HG03575 (cell line): ENCODE measurements at regions not wholly inside any gene's neighbourhood (a gene's known extent, or its start where the extent isn't known, plus 50 kb on each side); places are given as distances from the start of the nearest gene placed in this dataset.

Source experiments
- ATAC-seq: cut with Tn5 transposase; IDR thresholded peaks from one replicate; pipeline ENCODE4 v1.9.1; 2021; ENCODE audit not compliant: unreplicated experiment, insufficient number of reproducible peaks, low FRiP score; ENCODE audit errors: extremely low read depth

DNA sequence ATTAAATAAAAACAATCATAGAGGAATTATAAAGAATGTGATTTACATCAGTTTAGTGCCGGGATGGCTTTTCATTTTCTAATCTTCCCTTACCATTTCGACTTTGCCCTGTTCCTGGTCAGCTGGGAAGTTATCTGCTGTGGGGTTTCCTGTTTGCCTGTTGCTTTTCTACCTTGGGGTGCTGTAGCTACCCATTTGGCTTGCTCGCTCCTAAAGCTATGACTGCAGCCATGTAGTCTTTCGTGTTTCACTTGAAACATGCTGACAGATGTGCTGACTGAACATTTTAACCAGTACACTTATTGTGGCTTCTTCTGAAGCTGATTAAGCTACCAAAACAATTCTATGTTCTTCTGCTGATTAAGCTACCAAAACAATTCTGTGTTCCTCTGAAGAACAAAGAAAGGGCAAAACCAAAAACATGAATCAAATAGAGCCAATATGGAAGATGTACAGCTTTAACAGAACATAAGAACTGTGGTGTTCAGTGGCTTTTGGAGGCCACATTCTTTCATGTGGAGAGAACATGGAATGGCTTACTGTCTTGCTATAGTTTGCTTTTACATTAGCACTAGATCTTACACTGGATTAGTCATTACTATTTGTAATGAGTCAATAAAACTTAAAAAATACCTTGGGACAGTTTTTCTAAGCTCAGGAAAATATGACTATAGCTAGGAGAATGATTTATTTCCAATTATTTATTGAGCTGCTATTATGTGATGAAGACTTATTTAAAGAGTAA, 440.4 kb downstream of the SPRY1 start:
- ATAC-seq = no peak

DNA sequence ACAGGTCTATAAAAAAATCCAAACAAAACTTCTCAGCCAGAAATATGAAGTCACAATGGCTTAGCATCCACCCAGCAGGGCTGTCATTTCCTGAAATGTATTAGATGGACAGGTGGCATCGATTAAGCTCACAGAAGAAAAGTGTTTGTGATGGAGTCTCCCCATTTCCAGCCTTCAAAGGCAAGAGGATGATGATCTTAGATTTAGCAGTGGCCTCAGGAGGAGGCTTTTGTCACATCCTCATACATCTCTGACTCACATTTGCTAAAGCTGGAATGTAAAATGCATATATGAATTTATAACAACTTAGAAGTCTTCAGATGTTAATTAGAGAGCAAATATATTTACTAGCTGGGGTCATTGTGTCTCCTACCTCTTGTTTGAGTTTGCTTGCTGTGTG, 441.9 kb downstream of the SPRY1 start:
- no peak for ATAC-seq

DNA sequence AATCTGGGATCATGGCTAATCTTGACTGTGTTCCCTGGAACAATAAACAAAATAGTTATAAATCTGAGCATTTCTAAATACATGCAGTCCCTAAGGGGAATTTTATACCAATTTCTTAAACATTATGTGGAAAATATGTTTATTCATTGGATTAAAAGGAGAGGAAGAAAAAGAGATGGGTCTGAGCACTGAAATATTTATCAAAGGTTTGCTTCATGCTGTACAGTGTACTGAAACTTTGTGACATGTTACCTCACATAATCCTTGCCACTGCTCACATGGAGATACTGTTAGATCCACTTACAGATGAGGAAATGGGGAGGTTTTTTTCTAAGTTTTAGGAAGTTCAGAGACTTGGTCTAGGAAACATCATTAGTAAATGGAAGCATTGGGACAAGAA, 443.6 kb downstream of the SPRY1 start:
- ATAC-seq = no peak

DNA sequence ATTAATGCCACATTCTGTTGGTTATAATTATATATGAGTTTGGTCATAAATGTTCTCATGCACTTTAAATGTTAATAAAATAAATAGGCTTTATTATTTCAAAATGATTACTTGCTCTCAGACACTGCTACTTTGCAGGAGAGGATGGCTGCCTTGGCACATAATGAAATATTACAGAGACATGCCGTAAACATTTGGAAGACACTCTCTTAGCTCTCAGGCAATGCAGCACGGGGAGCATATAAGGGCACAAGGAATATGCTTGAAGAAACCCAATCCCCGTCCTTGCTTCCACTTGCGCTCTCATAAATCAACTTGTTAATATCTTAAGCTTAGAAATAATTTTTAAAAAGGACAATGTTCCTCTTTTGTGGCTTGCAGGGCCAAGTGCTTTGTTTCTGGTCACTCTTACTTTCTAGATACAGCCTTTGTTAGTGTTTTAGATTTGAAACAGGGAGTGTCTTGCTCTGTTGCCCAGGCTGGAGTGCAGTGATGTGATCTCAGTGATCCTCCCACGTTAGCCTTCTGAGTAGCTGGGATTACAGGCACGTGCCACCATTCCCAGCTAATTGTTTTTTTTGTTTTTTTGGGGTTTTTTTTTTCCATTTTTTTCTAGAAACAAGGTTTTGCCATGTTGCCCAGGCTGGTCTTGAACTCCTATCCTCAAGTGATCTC, 445.0 kb downstream of the SPRY1 start:
- no peak for ATAC-seq

DNA sequence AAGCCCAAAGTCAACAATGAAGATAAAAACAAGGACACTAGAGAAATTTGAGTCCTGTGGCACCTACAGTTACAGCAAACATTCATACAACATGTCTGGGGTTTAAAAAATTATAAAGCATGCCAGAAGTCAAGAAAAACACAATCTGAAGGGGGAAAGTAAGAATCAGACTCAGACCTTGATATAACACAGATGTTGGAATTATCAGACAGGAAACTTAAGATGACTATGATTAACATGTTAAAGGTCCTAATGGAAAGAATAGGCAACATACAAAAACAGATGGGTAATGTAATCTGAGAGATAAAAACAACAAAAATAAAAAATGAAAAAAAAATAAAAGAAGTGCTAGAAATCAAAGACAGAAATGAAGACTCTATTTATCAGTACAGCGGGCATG, 446.5 kb downstream of the SPRY1 start:
- ATAC-seq = no peak

DNA sequence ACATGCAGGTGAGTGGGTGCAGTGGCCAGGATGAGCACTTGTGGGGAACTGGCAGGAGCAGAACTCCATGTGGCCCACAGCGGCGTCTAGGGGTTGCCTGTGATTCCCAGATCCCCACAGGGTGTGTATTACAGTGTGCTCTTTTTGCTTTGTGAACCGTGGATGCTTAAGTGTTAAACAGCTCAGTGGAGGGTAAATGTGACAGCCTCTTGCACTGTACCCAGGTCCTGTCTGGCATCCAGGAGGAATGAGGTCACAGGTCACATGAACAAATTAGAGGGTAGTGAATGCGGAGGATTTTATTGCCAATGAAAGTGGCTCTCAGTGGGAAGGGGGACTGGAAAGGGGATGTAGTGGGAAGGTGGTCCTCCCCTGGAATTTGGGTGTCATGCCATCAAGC, 447.8 kb downstream of the SPRY1 start:
- no peak for ATAC-seq

DNA sequence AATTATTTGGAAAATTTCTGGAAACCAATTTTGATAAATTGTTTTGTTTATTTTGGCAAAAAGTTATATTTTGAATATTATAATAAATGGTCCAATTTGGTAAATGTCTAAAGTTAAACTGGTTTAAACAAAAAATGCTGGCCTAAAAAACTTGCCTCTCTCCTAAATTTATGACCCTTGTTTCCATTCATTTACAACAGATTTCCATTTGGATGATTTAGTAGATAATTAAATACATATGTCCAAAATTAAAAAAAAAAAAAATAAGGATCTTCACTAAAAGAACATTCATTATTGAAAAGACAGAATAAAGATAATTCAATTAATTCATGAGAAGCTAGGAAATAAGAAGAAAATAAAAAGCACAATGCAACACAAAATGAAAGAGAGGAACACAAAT, 449.5 kb downstream of the SPRY1 start:
- no peak for ATAC-seq

DNA sequence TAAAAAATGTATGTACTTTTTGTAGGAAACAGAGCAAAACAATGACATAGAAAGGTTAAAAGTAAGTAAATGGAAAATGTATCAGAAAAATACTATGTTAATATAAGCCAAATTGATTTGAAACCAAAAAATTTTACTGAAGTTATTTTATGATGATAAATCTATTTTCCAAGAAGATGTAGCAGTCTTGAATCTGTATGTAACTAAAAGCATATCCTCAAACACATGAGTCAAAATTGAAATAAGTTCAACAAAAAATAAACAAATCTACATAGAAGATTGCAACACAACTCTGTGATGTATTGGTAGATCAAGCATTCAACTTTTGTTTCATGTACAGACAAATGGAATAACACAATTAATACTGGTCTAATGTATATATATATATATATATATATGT, 450.0 kb downstream of the SPRY1 start:
- ATAC-seq = no peak

DNA sequence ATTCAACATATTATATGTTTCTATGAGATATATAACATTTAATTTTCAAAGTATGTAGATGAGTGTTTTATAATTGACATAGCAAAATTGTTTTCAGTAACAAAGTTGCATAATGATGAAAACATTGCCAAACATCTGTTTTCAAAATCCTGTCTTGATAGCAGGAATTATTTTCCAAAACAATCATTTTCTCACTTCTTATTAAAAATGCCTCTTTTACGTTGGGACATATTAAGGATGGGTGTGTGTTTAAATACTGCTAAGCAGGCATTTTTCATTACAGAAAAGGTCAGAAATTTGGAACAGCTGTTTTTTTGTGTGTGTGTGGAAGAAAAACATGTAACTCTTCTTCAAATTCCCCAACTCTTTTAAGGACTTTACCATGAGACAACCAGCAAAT, 452.0 kb downstream of the SPRY1 start:
- ATAC-seq = no peak

DNA sequence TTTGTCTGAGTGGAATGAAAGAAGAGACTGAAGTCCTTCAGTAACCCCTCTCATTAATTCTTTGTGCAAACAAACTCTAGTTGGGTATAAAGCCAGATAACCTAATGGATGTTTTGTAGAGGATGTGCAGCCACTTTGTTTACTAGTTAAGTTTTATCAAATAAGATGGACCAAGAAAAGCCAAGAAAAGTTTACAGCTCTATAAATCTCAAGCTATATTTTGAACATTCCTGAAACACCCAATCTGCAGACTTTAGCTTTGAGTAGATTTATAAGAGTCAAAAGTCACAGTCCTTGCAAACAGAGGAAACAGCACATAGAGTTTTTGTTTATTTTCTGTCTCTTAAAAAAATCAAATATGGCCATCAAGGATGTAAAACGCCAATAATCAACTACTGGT, 452.9 kb downstream of the SPRY1 start:
- ATAC-seq = no peak

DNA sequence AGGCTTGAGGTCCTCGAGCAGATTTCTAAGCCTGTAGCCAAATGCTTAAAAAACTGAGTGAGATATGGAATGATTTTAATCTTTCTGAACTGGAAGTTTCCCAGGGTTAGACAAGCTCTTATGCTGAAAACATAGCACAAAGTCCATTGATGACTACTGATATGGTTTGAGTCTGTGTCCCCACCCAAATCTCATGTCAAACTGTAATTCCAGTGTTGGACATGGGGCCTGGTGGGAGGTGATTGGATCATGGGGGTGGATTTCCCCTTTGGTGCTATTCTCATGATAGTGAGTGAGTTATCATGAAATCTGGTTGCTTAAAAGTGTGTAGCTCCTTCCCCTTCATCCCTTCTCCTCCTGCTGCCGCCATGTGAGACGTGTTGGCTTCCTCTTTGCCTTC, 454.9 kb downstream of the SPRY1 start:
- no peak for ATAC-seq

DNA sequence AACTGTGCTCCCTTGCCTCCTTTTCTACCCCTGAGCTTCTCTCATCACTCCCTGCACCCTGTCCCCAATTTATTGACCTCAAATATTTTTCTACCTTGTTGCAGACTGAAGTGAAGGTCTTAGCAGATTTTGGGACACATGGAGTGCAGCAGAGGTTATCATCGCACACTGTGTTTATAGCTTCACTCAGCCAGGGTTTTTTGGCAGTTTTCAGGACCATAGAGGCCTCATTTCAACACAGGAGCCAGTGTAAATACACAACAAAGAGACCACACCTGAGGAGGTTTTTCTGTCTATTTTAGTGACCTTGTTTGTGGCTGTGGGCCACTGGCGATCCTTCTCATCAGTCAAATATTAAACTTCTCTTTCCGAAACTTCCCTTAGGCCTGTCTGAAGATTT, 457.1 kb downstream of the SPRY1 start:
- ATAC-seq = no peak

DNA sequence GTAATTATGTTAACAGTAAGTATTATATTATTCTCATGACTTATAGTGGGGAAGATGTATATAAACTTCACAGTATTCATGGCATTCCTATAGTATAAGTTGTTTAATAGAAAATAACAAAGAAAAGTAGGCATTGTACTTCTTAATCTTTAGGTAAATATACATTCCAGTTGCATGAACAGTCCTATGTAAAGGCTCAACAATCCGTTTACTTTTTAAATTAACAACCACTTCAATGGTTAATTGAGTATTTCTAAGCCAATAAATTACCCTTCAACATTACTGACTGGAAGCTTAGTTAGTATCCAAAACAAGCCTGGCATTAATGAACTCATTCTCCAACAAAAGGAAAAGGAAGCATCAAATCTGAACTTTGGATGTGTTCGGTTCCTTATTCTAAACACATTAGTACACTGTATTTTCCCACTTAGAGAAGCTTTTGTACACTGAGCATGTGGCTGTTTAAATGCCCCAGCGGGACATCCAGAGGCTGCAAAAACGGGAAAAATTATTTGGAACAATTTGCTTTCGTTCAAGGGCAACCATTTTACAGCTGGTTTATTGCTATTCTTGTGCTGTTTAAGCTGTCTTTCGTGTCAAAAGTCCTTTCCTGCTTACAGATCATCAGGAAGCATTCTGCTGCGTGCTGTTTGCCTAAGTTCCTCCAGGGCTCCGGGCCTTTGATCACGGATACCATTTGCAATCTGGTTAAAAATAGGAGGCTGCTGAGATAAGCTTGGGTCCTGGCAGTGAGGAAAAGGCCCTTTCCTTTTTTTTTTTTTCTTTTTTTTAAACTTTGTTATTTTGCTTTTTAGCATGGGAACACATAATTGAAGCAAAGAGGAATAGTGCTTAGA, 460.3 kb downstream of the SPRY1 start:
- no peak for ATAC-seq

DNA sequence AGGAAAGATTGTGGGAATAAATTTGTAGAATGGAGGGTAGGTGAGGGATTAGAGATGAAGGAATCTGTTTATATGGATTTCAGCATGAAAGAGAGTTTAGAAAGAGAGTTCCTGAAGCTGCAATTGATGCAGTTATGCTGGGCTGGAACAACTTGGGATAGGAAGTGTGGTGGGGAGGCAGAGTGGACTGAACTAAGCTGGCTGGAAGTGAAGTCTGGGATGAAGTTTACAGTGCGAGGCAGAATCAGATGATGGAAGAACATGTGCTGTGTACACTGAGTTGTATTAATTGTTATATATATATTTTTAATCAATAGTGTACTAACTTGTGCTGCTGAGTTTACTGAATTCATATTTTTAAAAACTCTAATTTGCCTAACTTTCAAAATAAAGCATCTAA, 461.9 kb downstream of the SPRY1 start:
- no peak for ATAC-seq

DNA sequence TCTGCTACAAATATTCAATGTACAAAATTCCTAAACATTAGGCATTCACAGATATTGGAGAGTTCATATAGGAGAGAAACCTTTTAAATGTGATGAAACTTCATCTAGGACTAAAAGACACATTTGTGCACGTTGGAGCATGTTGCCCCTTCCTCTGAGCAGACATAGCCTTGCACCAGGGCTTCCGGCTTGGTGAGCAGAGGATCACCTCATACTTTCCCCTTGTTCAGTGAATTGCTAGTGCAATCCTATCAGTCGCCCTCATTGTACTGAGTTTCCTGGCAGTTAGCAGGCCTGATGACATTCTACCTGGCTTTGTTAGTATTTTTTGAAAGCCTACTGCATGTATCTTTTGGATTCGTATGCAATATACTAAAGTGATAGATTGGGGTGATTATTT, 466.2 kb downstream of the SPRY1 start:
- no peak for ATAC-seq

DNA sequence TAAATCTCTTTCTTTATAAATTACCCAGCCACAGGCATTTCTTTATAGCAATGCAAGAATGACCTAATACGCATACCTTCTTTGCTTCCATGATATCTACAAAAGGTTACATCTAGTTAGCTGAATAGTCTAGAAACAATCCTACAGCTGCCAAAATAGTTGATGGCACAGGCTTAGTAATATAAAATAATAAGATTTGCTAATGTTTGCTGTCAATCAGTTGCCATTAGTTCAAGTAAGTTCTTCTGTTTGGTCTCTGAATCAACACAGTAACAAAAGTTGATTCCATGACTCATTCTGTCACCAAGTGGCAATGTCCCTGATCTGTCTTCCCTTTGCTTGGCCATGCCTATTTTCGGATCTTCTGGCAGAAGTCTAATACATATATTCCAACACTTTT, 470.2 kb downstream of the SPRY1 start:
- no peak for ATAC-seq

DNA sequence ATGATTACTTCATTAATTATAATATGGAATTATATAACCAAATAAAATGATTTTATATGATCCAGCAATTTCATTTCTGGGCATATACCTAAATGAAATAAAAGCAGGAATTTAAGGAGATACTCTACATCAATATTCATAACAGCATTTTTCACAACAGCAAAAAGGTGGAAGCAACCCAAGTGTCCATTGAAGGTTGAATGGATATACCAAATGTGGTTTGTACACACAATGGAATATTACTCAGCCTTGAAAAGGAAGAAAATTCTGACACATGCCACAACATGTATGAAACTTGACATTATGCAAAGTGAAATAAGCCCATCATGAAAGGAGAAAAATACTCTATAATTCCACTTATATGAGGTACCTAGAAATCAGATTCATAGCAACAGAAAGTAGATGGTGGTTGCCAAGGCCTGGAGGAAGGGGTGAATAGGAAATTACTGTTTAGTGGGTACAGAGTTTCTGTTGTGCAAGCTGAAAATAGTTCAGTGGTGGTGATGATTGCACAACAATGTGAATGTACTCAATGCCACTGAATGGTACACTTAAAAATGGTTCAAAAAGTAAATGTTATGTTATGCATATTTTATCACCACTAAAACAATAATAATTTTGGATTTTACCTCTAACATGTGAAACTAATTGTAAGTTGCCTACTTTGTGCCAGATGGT, 471.5 kb downstream of the SPRY1 start:
- no peak for ATAC-seq

DNA sequence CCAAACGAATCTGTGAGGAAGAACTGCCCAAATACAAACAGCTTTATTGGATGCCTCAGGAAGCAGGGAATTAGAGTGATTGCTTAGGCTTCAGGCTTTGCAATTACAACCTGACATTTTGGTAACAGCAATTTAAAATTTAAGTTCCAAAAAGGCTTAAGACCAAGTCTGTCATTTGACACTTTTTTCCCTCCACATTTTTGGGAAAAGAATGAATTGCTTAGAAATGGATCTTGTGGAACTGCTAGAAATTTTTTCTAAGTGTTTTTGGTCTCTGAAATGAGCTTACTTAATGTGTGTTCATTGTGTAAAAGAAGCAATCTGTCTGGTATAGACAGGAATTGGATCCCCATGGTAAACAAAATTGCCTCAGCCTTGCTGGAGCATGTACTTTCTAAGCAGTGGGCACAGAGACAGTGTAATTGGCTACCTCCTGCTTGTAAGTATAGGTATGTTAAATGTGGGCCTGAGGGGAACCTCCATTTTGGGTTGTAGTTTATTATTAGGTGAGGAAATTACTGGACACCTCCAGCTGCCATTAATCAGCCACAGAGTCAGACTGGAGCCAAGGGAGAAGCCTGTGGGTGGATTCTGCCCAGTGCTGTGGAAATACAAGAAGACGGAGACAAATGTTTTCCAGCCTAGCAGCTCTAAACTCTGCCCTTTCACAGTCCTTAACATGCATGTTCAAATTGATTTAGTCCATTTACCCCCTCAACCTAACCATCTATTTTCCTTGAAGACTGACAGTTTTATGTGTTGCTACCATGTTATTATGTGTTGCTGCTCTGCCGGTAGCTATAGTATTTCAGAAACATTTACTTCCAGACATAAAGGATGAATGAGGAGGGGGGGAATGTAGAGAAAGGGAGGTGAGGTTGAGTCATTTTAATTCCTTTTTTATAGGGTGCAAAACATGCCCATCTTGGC, 473.0 kb downstream of the SPRY1 start:
- no peak for ATAC-seq
